Activated CD4-positive, alpha-beta T cell treated with anti-CD3 and anti-CD28 coated beads for 1 hour (primary cell): ENCODE measurements at regions not wholly inside any gene's neighbourhood (a gene's known extent, or its start where the extent isn't known, plus 50 kb on each side); places are given as distances from the start of the nearest gene placed in this dataset.
"Not testable (repeated sequence)": the region's sequence is repeated elsewhere in the genome, so short reads cannot be mapped to it uniquely, and the experiment has no call there.

Experiments
- DNase-seq: peaks from one replicate; pipeline ENCODE4 v3.0.0-alpha.2; 2020

- DNase-seq: no peak
Measured at GRCh38 chr13:80727321-80727975, 386.5 kb upstream of the SPRY2 start.

- DNase-seq: no peak
Measured at GRCh38 chr13:80726868-80727267, 385.9 kb upstream of the SPRY2 start.

GRCh38 chr13:80721689-80722088 lies 380.8 kb upstream of the SPRY2 start:
- DNase-seq: no peak

DNA sequence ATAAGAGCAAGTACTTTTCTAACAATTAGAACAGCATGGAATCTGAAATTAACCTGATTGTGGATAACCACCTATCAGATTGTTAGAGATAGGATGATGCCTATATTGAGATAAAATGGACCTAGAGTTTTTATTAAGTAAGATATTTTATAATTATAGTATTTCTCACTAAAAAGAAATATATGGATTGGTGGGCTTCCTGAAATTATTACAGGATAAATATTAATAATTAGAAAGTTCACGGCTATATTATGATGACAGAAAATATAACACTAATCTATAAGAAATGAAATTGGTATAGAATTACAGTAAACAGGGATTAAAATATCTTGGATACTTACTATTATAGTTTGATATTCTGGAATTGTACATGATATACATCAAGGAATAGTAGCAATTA lies 378.0 kb upstream of the SPRY2 start:
- no peak for DNase-seq

DNA sequence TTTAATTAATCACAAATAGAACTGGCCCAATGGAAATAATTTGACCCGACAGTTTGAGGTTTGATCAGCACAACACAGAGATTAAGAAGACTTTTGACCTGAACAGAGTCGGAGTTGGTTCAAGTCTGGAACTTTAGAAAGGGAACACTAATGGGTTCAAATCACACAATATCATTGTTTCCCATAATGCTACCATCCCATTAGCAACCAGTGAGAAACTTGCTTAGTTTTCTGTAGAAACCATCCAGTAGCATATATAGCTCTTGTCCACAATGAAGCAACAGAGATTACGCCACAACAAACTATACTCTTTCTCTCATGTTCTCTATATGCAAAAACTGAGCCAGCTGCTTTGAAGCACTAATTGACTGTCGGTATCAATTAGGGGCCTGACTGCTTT lies 376.9 kb upstream of the SPRY2 start:
- no peak for DNase-seq

- DNase-seq: no peak
Measured at GRCh38 chr13:80716610-80717081, 375.7 kb upstream of the SPRY2 start.

- no peak for DNase-seq
Measured at GRCh38 chr13:80712026-80712425, 371.1 kb upstream of the SPRY2 start.

DNA sequence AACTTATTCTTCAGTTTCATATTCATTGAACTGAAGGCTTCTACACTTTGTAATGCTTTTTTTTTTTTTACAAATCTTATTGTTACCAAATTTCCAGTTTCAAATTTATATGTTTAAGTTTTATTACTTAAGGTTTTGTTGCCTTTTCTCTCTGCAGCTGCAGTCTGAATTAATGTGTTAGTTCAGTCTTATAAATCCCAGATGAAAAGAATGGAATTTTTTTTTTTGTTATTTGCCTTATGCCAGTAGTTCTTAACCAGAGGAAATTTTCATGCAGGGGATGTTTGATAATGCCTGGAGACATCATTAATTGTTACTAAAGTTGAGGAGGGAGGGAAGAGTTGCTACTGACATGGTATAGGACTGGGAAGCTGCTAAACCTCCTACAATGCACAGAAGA lies 367.9 kb upstream of the SPRY2 start:
- no peak for DNase-seq

DNA sequence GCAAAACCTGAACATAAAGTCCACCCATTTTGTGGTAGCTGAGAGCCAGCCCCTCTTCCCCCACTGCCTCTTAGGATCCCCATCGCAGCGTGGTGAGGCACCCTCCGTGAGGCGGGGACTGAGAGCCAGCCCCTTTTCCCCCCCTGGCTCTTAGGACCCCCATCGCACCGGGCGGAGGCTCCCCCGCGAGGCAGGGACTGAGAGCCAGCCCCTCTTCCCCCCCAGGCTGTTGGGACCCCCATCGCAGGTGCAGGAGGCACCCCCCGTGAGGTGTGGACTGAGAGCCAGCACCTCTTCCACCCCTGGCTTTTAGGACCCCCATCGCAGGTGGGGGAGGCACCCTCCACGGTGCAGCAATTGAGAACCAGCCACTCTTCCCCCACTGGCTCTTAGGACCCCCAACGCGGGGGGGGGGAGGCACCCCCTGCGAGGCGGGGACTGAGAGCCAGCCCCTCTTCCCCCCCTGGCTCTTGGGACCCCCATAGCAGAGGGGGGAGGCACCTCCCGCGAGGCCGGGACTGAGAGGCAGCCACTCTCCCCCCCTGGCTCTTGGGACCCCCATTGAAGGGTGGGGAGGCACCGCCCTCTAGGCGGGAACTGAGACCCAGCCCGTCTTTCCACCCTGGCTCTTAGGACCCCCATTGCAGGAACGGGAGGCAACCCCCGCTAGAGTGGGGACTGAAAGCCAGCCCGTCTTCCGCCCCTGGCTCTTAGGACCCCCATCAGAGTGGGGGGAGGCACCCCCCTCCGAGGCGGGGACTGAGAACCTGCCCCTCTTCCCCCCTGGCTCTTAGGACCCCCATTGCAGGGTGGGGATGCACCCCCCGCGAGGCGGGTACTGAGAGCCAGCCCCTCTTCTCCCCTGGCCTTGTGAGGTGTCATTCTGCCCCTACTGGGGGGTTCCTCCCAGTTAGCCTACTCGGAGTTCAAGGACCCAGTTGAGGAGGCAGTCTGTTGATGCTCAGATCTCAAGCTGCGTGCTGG lies 366.4 kb upstream of the SPRY2 start:
- no peak for DNase-seq

DNA sequence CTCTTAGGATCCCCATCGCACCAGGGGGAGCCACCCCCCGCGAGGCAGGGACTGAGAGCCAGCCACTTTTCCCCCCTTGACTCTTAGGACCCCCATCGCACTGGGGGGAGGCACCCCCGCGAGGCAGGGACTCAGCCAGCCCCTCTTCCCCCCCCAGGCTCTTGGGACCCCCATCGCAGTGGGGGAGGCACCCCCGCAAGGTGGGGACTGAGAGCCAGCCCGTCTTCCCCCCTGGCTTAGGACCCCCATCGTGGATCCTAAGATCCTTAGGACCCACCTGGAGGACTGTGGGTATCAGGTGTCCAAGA lies 365.2 kb upstream of the SPRY2 start:
- DNase-seq: no peak

GRCh38 chr13:80705371-80706163 lies 364.6 kb upstream of the SPRY2 start:
- no peak for DNase-seq

DNA sequence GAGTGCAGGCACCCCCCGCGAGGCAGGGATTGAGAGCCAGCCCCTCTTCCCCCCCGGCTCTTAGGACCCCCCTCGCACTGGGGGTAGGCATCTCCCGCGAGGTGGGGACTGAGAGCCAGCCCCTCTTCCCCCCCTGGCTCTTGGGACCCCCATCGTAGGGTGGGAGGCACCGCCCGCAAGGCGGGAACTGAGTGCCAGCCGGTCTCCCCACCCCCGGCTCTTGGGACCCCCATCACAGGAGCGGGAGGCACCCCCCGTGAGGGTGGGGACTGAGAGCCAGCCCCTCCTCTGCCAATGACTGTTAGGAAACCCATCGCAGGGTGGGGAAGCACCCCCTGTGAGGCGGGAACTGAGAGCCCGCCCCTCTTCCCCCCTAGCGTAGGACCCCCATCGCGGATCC lies 363.4 kb upstream of the SPRY2 start:
- DNase-seq: no peak

DNA sequence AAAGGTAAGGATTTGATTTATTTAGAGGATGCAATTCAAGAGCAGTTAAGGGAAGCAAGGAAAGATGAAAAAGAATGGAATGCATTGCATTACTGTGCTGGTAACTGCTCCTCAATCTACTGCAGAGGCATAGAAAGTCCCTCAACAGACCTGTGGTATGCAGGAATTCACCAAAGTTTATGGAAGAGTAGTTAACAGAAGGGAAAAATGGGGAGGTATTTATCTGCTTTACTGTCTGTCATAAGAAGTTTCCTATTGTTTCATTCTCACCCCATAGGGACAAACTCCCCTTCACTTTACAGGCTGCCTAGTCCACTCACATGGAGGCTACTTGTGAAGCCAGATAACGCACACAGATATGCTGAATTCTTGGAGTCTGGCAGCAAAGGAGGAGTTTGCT lies 354.9 kb upstream of the SPRY2 start:
- no peak for DNase-seq

DNA sequence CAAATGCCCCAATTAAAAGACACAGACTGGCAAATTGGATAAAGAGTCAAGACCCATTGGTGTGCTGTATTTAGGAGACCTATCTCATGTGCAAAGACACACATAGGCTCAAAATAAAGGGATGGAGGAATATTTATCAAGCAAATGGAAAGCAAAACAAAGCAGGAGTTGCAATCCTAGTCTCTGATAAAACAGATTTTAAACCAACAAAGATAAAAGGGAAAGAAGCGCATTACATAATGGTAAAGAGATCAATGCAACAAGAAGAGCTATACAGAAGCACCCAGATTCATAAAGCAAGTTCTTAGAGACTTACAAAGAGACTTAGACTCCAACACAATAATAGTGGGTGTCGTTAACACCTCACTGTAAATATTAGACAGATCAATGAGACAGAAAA lies 350.9 kb upstream of the SPRY2 start:
- not testable (repeated sequence) for DNase-seq

- DNase-seq: no peak
Measured at GRCh38 chr13:80690208-80690607, 349.3 kb upstream of the SPRY2 start.

DNA sequence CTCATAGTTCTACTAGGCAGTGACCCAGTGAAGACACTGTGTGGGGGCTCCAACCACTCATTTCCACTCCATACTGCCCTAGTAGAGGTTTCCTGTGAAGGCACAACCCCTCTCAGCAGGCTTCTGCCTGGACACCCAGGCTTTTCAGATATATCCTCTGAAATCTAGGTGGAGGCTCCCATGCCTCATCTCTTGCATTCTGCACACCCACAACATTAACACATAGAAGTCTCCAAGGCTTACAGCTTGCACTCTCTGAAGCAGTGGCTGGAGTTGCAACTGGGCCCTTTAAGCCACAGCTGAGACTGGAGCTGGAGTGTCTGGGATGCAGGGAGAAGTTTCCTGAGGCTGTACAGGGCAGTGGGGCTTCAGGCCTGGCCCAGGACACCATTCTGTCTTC lies 347.7 kb upstream of the SPRY2 start:
- no peak for DNase-seq

DNA sequence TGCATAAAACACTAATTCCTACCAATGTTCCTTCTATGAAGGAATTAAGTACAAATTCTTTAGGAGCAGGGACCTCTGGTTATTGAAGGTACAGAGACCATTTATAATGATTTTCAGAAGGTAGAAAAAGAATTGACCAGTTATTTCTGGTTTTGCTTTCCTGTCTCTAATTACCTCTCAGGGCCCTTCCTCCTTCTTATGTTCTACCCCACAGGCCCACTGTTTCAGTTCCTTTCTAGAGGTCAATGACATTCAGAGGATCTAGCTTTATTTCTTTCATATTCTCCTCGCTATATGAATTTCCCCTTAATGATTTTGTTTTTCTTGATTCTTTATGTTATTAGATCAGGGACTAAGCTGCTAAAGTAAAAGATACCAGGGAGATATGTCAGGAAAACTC lies 345.0 kb upstream of the SPRY2 start:
- DNase-seq: no peak

GRCh38 chr13:80684217-80684991 lies 343.5 kb upstream of the SPRY2 start:
- no peak for DNase-seq

GRCh38 chr13:80680786-80681366 lies 339.9 kb upstream of the SPRY2 start:
- DNase-seq: no peak

DNA sequence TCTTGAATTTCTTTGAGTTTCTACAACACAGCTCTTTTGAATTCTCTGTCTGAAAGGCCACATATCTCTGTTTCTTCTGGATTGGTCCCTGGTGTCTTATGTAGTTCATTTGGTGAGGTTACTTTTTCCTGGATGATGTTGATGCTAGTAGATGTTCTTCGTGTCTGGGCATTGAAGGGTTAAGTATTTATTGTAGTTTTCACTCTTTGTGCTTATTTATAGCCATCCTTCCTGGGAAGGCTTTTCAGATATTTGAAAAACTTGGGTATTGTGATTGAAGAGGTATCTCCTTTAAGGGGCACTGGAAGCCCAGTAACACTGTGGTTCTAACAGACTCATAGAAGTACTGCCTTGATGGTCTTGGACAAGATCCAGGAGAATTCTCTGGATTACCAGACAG lies 338.5 kb upstream of the SPRY2 start:
- DNase-seq: no peak

GRCh38 chr13:80677227-80677626 lies 336.3 kb upstream of the SPRY2 start:
- DNase-seq: no peak

DNA sequence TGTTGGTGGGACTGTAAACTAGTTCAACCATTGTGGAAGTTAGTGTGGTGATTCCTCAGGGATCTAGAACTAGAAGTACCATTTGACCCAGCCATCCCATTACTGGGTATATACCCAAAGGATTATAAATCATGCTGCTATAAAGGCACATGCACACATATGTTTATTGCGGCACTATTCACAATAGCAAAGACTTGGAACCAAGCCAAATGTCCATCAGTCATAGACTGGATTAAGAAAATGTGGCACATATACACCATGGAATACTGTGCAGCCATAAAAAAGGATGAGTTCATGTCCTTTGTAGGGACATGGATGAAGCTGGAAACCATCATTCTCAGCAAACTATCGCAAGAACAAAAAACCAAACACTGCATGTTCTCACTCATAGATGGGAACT lies 334.5 kb upstream of the SPRY2 start:
- DNase-seq: not testable (repeated sequence)
